RCC 7860 (cell line): ENCODE measurements at regions not wholly inside any gene's neighbourhood (a gene's known extent, or its start where the extent isn't known, plus 50 kb on each side); places are given as distances from the start of the nearest gene placed in this dataset.
"Not testable (repeated sequence)": the region's sequence is repeated elsewhere in the genome, so short reads cannot be mapped to it uniquely, and the experiment has no call there.

Experiments
- DNase-seq: peaks from one replicate; pipeline ENCODE4 v3.0.0-alpha.2; 2015; ENCODE audit warnings: low spot score
- FAIRE-seq: peaks from 2 replicates; lab custom pipeline; 2012; peaks lifted over from hg19 to GRCh38; lab: Jason Lieb, UNC

- DNase-seq (peak; percentile 97), FAIRE-seq (peak; percentile 99)
Measured at GRCh38 chr9:92242260-92243136, 51.0 kb downstream of the IARS1 start.

- DNase-seq (no peak), FAIRE-seq (no peak)
Measured at GRCh38 chr9:92236915-92237314, 56.6 kb downstream of the IARS1 start.

GRCh38 chr9:92236465-92236864 is 57.0 kb downstream of the IARS1 start:
- FAIRE-seq = no peak
- DNase-seq = no peak

- FAIRE-seq (no peak), DNase-seq (no peak)
Measured at GRCh38 chr9:92234514-92234913, 59.0 kb downstream of the IARS1 start.

GRCh38 chr9:92232190-92232589 is 61.3 kb downstream of the IARS1 start:
- no peak for DNase-seq
- no peak for FAIRE-seq

- no peak for FAIRE-seq
Measured at GRCh38 chr9:92228628-92229027, 64.9 kb downstream of the IARS1 start.

GRCh38 chr9:92224177-92224576 is 69.3 kb downstream of the IARS1 start:
- DNase-seq (no peak), FAIRE-seq (no peak)

More at GRCh38 chr9:92228628-92229027, 64.9 kb downstream of the IARS1 start:
- no peak for DNase-seq

- FAIRE-seq (no peak), DNase-seq (no peak)
Measured at GRCh38 chr9:92223758-92224157, 69.7 kb downstream of the IARS1 start.

- DNase-seq = no peak
- FAIRE-seq = no peak
Measured at GRCh38 chr9:92208693-92209524, 84.6 kb downstream of the IARS1 start.

- DNase-seq (peak; percentile 12), FAIRE-seq (no peak)
Measured at GRCh38 chr9:92206488-92206887, 87.0 kb downstream of the IARS1 start.

GRCh38 chr9:92203887-92204286 is 88.7 kb upstream of the SPTLC1 start:
- not testable (repeated sequence) for DNase-seq, FAIRE-seq

GRCh38 chr9:92198237-92198636 is 83.0 kb upstream of the SPTLC1 start:
- DNase-seq, FAIRE-seq: not testable (repeated sequence)

- no peak for FAIRE-seq
- peak; percentile 48 for DNase-seq
Measured at GRCh38 chr9:92196909-92197308, 81.7 kb upstream of the SPTLC1 start.

GRCh38 chr9:92196400-92196799 is 81.2 kb upstream of the SPTLC1 start:
- FAIRE-seq (no peak), DNase-seq (no peak)

GRCh38 chr9:92191801-92192200 is 76.6 kb upstream of the SPTLC1 start:
- DNase-seq = no peak
- no peak for FAIRE-seq

GRCh38 chr9:92190536-92190790 is 75.2 kb upstream of the SPTLC1 start:
- no peak for FAIRE-seq
- no peak for DNase-seq

- FAIRE-seq (no peak), DNase-seq (no peak)
Measured at GRCh38 chr9:92189782-92190535, 74.7 kb upstream of the SPTLC1 start.

- no peak for DNase-seq
- FAIRE-seq = no peak
Measured at GRCh38 chr9:92188969-92189781, 74.0 kb upstream of the SPTLC1 start.

GRCh38 chr9:92187989-92188714 is 72.9 kb upstream of the SPTLC1 start:
- no peak for FAIRE-seq
- no peak for DNase-seq

- FAIRE-seq = no peak
- no peak for DNase-seq
Measured at GRCh38 chr9:92187390-92187789, 72.2 kb upstream of the SPTLC1 start.
